A673 (cell line): ENCODE measurements at regions not wholly inside any gene's neighbourhood (a gene's known extent, or its start where the extent isn't known, plus 50 kb on each side); places are given as distances from the start of the nearest gene placed in this dataset.
"Not testable (repeated sequence)": the region's sequence is repeated elsewhere in the genome, so short reads cannot be mapped to it uniquely, and the experiment has no call there.

Experiments used
- EZH2 ChIP-seq: fragments of 200-600 bp; sonication (generic); IDR thresholded peaks from 2 replicates; pipeline ENCODE4 v1.6.1; 2017; ENCODE audit warnings: borderline replicate concordance, low read depth, mild to moderate bottlenecking, mixed read lengths, antibody characterized with exemption, low read length; ENCODE audit not compliant: poor library complexity, severe bottlenecking
- TF ChIP-seq, protein P1 (sequence below): fragments of 300-800, 200-600 bp; sonication (generic); conservative IDR thresholded peaks from 2 replicates; pipeline ENCODE4 v1.5.1; 2017; ENCODE audit warnings: low read depth, mild to moderate bottlenecking, antibody characterized with exemption, low read length, moderate library complexity, mixed read lengths

DNA sequence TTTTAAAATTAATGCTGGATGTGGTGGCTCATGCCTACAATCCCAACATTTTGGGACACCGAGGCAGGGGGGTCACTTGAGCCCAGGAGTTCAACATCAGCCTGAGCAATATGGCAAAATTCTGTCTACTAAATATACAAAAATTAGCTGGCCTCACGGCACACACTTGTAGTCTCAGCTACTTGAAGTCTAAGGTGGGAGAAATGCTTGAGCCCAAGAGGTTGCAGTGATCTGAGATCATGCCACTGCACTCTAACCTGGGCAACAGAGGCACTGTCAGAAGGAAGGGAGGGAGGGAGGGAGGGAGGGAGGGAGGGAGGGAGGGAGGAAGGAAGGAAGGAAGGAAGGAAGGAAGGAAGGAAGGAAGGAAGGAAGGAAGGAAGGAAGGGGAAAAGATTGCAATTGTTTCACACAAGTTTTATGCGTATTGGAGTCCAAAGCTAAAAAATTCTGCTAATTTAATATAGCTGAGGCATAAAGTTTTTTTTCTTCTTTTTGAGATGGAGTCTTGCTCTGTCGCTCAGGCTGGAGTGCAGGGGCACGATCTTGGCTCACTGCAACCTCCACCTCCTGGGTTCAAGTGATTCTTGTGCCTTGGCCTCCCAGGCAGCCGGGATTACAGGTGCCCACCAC lies 328.8 kb downstream of the KLF12 start:
- TF ChIP-seq, protein P1, sequence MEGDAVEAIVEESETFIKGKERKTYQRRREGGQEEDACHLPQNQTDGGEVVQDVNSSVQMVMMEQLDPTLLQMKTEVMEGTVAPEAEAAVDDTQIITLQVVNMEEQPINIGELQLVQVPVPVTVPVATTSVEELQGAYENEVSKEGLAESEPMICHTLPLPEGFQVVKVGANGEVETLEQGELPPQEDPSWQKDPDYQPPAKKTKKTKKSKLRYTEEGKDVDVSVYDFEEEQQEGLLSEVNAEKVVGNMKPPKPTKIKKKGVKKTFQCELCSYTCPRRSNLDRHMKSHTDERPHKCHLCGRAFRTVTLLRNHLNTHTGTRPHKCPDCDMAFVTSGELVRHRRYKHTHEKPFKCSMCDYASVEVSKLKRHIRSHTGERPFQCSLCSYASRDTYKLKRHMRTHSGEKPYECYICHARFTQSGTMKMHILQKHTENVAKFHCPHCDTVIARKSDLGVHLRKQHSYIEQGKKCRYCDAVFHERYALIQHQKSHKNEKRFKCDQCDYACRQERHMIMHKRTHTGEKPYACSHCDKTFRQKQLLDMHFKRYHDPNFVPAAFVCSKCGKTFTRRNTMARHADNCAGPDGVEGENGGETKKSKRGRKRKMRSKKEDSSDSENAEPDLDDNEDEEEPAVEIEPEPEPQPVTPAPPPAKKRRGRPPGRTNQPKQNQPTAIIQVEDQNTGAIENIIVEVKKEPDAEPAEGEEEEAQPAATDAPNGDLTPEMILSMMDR, result not testable (repeated sequence)
- TF ChIP-seq EZH2, result not testable (repeated sequence)
